Spleen (tissue), 11 donors: ENCODE measurements at regions not wholly inside any gene's neighbourhood (a gene's known extent, or its start where the extent isn't known, plus 50 kb on each side); places are given as distances from the start of the nearest gene placed in this dataset.

ENCODE experiments used
- DNase-seq: peaks from one replicate; pipeline ENCODE4 v3.0.0-alpha.2; 2020
- H3K27ac ChIP-seq, 8 donors: fragments of 200-600 bp; sonication (generic) in 7 of 8; 1 replicate in 4 of 8; 2 replicates in 4 of 8; pipeline versions ENCODE4 v1.5.0 to v1.8.0; 2016 to 2021; ENCODE audit warnings: inconsistent platforms in 4 of 8, mild to moderate bottlenecking in 4 of 8, moderate library complexity in 1 of 8
- H3K27me3 ChIP-seq, 7 donors: fragments of 200-600 bp; sonication (generic) in 6 of 7; replicated peaks in 1 of 7; 1 replicate in 4 of 7; 2 replicates in 3 of 7; pipeline versions ENCODE4 v1.5.0 to v1.8.0; 2016 to 2021; ENCODE audit warnings: inconsistent platforms in 3 of 7, mild to moderate bottlenecking in 1 of 7
- H3K36me3 ChIP-seq, 6 donors: fragments of 200-600 bp; sonication (generic) in 5 of 6; 1 replicate in 4 of 6; 2 replicates in 2 of 6; pipeline versions ENCODE4 v1.5.0 to v1.8.0; 2016 to 2021; ENCODE audit warnings: inconsistent platforms in 2 of 6
- H3K4me1 ChIP-seq, 6 donors: fragments of 200-600 bp; sonication (generic) in 5 of 6; 1 replicate in 3 of 6; 2 replicates in 3 of 6; pipeline versions ENCODE4 v1.5.0 to v1.8.0; 2016 to 2021; ENCODE audit warnings: inconsistent platforms in 3 of 6
- H3K4me3 ChIP-seq, 8 donors: fragments of 200-600 bp; sonication (generic) in 7 of 8; 1 replicate in 4 of 8; 2 replicates in 4 of 8; pipeline versions ENCODE4 v1.5.0 to v1.8.0; 2016 to 2021; ENCODE audit warnings: inconsistent platforms in 4 of 8, mild to moderate bottlenecking in 4 of 8, moderate library complexity in 2 of 8
- H3K9me3 ChIP-seq, 8 donors: fragments of 200-600 bp; sonication (generic) in 7 of 8; 1 replicate in 4 of 8; 2 replicates in 4 of 8; pipeline versions ENCODE4 v1.5.0 to v1.8.0; 2016 to 2021; ENCODE audit warnings: inconsistent platforms in 4 of 8
- CTCF ChIP-seq, 11 experiments: fragments of 200-600 bp in 7 of 11; fragments of 450-650 bp in 4 of 11; sonication (generic) in 4 of 11; IDR thresholded peaks in 8 of 11; conservative IDR thresholded peaks in 3 of 11; 1 replicate in 7 of 11; 2 replicates in 4 of 11; pipeline versions ENCODE4 v1.4.0 to v1.8.0; 2016 to 2021; ENCODE audit warnings: antibody characterized with exemption in 11 of 11, inconsistent platforms in 4 of 11, mild to moderate bottlenecking in 1 of 11
- POLR2A ChIP-seq, 3 donors: fragments of 450-650 bp; IDR thresholded peaks; one replicate each; pipeline ENCODE4 v1.5.1; 2017; ENCODE audit warnings: antibody characterized with exemption in 3 of 3, mild to moderate bottlenecking in 1 of 3
- POLR2AphosphoS5 ChIP-seq, 3 donors: sonication (generic); formaldehyde crosslinking; IDR thresholded peaks; one replicate each; pipeline ENCODE4 v1.5.1; 2017; ENCODE audit warnings: antibody characterized with exemption in 3 of 3
- WGBS, 5 donors: extraction: QIAGEN DNeasy Blood & Tissue Kit in 3 of 5; methylation state at CpG; one replicate each; pipeline versions ENCODE4 v1.1.5 to v1.1.7; 2013 to 2018; 5-methylcytosine and 5-hydroxymethylcytosine counted together
- intact Hi-C: fragments of 100-400 bp; cut with DNase I; formaldehyde crosslinking; loops from one replicate; pipeline ENCODE4 v1.15.0; 2023; ENCODE audit warnings: low total_unique reads
- donor health status: healthy with polysubstance abuse.
- donor health status: DM: no; HTN: no; CAD: no; lungs with moderate emphysema.
- donor health status: DM: no; HTN: no; CAD: no.
- donor health status: Bipolar disorder and iron deficiency.
- donor health status: healthy.
- donor health status: DM: no; HTN: no; CAD: no.
- donor health status: DM: yes; HTN: yes; CAD: no.

GRCh38 chr2:57399057-57399456, 647.5 kb upstream of the VRK2 start:
- Histone ChIP-seq H3K4me1 (no peaks in the 10 kb centered on the region), H3K9me3 (peaks cover 0 to 21% (median 4%) of the 10 kb centered on the region in 8 donors), H3K27ac (no peak overlapping the region), H3K4me3 (no peak overlapping the region), H3K36me3 (no peaks in the 10 kb centered on the region), H3K27me3 (no peaks in the 10 kb centered on the region)
- intact Hi-C loops, result no loop called here
- TF ChIP-seq POLR2A (IDR thresholded peaks at IDR 0.05) (no peak), POLR2AphosphoS5 (IDR thresholded peaks at IDR 0.05) (no peak), CTCF (IDR thresholded peaks at IDR 0.05 in 8 of 11, conservative IDR thresholded peaks at IDR 0.05 in 3 of 11) (no peak)
- WGBS, 5 donors, result 79 to 97% (median 91%) methylated on average over 5 of the region's 5 CpGs
- DNase-seq, result no peak

- Histone ChIP-seq H3K9me3 (peaks cover 0 to 13% (median 4%) of the 10 kb centered on the region in 8 donors), H3K36me3 (no peaks in the 10 kb centered on the region), H3K4me3 (no peak overlapping the region), H3K27me3 (no peaks in the 10 kb centered on the region), H3K27ac (no peak overlapping the region), H3K4me1 (no peaks in the 10 kb centered on the region)
- WGBS, 5 donors, result 87 to 93% (median 92%) methylated on average over 2 of the region's 2 CpGs
- intact Hi-C loops, result no loop called here
- no peak for DNase-seq
- TF ChIP-seq POLR2AphosphoS5 (IDR thresholded peaks at IDR 0.05) (no peak), CTCF (IDR thresholded peaks at IDR 0.05 in 8 of 11, conservative IDR thresholded peaks at IDR 0.05 in 3 of 11) (no peak), POLR2A (IDR thresholded peaks at IDR 0.05) (no peak)
Measured at GRCh38 chr2:57402096-57402495, 644.5 kb upstream of the VRK2 start.

GRCh38 chr2:57402755-57403154, 643.9 kb upstream of the VRK2 start:
- H3K36me3 ChIP-seq, result no peaks in the 10 kb centered on the region
- intact Hi-C loops, result no loop called here
- DNase-seq, result no peak
- H3K4me1 ChIP-seq, result no peaks in the 10 kb centered on the region
- WGBS, 5 donors, result 57 to 68% (median 59%) methylated on average over 1 of the region's 1 CpG
- peaks cover 0 to 8% (median 2%) of the 10 kb centered on the region in 8 donors for H3K9me3 ChIP-seq
- TF ChIP-seq POLR2A (IDR thresholded peaks at IDR 0.05), result no peak
- no peak for TF ChIP-seq POLR2AphosphoS5 (IDR thresholded peaks at IDR 0.05)
- TF ChIP-seq CTCF (IDR thresholded peaks at IDR 0.05 in 8 of 11, conservative IDR thresholded peaks at IDR 0.05 in 3 of 11), result no peak
- no peak overlapping the region for H3K4me3 ChIP-seq
- no peak overlapping the region for H3K27ac ChIP-seq
- no peaks in the 10 kb centered on the region for H3K27me3 ChIP-seq

- Histone ChIP-seq H3K36me3 (no peaks in the 10 kb centered on the region), H3K4me3 (no peak overlapping the region), H3K9me3 (peaks cover 0 to 40% (median 23%) of the 10 kb centered on the region in 8 donors), H3K4me1 (no peaks in the 10 kb centered on the region), H3K27me3 (no peaks in the 10 kb centered on the region), H3K27ac (no peak overlapping the region)
- TF ChIP-seq POLR2AphosphoS5 (IDR thresholded peaks at IDR 0.05), result no peak
- TF ChIP-seq POLR2A (IDR thresholded peaks at IDR 0.05), result no peak
- no peak for TF ChIP-seq CTCF (IDR thresholded peaks at IDR 0.05 in 8 of 11, conservative IDR thresholded peaks at IDR 0.05 in 3 of 11)
- 46 to 78% (median 57%) methylated on average over 1 of the region's 1 CpG for WGBS, 5 donors
- intact Hi-C loops, result no loop called here
- DNase-seq, result no peak
Measured at GRCh38 chr2:57407772-57408201, 638.8 kb upstream of the VRK2 start.
